ENCODE measurements at regions not wholly inside any gene's neighbourhood (a gene's known extent, or its start where the extent isn't known, plus 50 kb on each side); places are given as distances from the start of the nearest gene placed in this dataset.

DNA sequence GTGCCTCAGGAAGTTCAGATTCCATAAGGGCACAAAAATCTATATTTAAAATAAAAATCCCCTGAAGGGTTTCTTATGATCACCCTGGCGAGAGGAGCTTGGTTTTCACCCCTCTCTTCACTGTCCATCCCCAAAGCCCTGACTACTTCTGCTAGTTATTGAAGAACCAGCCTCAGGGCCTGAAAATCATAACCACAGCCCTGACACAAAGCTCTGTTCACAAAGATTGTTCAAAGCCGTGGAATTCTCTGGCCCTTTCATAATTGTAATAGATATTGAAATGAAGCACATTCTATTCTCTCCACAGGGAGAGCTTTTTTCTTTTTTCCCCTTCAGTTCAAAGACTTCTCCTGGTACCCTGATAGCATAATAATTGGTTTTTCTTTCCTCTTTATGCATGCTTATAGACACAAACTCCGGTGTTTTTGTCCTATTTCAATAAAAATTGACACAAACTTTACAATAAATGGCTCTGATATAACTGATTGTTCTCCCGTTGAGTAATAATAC is 343.8 kb downstream of the CAAP1 start:
- DNase-seq (ENCODE audit: insufficient read length, low spot score) (no peak), FAIRE-seq (no peak)
- TF ChIP-seq POLR2A (IDR thresholded peaks at IDR 0.05; ENCODE audit: low read depth, low read length) = no peak

DNA sequence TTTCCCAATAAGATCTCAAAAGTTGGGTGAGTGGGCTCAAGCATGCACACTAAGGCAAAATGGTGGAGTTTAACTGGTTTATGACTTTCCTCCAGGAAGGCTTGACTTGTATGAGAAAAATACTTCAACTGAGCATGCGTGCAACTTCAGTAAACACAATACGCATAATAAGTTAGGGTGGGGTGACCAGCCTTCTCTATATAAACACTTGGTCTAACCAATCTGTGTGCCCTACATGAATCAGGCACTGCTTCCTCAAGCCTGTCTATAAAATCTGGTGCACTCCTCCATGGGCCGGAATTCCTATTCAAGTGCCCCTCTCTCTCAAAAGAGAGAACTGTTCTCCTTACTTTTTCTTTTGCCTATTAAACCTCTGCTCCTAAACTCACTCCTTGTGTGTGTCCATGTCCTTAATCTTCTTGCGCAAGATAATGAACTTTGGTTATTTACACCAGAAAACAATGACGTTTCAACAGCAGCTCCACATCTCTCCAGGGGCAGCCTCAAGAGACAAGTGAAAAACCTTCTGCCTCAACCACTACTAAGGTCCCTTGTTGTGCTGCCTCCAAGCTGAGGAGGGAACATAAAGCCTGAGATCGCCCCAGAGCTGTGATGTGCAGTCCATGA is 352.6 kb downstream of the CAAP1 start:
- DNase-seq (ENCODE audit: insufficient read length, low spot score) (no peak), FAIRE-seq (no peak)
- no peak for TF ChIP-seq POLR2A (IDR thresholded peaks at IDR 0.05; ENCODE audit: low read depth, low read length)

- FAIRE-seq = no peak
- TF ChIP-seq POLR2A (IDR thresholded peaks at IDR 0.05; ENCODE audit: low read depth, low read length) = no peak
- no peak for DNase-seq (ENCODE audit: insufficient read length, low spot score)
These were observed 355.4 kb downstream of the CAAP1 start for GRCh38 chr9:26537211-26537610.

DNA sequence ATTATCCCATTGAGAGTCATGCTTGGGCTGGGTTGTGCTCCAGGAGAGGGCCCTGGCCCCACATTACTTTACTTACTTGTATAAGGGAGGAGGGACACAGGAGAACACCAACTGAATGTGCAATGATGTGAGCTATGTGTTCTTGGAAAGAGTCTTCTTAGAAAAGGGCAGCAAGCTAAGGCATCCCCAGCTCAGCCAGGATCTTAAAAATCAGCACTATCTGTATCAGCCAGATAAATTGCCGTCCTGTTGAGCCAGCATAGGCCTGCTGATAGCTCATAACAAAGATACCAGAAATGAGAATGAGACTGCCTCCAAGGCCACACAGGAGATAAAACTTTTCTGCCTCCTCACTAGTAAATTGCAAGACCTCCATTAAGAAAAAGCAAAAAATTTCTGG is 357.5 kb downstream of the CAAP1 start:
- no peak for DNase-seq (ENCODE audit: insufficient read length, low spot score)
- FAIRE-seq = no peak
- TF ChIP-seq POLR2A (IDR thresholded peaks at IDR 0.05; ENCODE audit: low read depth, low read length) = no peak

GRCh38 chr9:26530841-26531240 is 361.8 kb downstream of the CAAP1 start:
- DNase-seq (ENCODE audit: insufficient read length, low spot score) = no peak
- FAIRE-seq = no peak
- no peak for TF ChIP-seq POLR2A (IDR thresholded peaks at IDR 0.05; ENCODE audit: low read depth, low read length)

GRCh38 chr9:26527931-26528330 is 364.7 kb downstream of the CAAP1 start:
- FAIRE-seq = no peak
- TF ChIP-seq POLR2A (IDR thresholded peaks at IDR 0.05; ENCODE audit: low read depth, low read length) = no peak
- DNase-seq (ENCODE audit: insufficient read length, low spot score) = no peak

GRCh38 chr9:26524267-26524666 is 368.3 kb downstream of the CAAP1 start:
- FAIRE-seq (no peak), DNase-seq (ENCODE audit: insufficient read length, low spot score) (no peak)
- TF ChIP-seq POLR2A (IDR thresholded peaks at IDR 0.05; ENCODE audit: low read depth, low read length) = no peak

GRCh38 chr9:26523577-26523976 is 369.0 kb downstream of the CAAP1 start:
- DNase-seq (ENCODE audit: insufficient read length, low spot score) (no peak), FAIRE-seq (no peak)
- no peak for TF ChIP-seq POLR2A (IDR thresholded peaks at IDR 0.05; ENCODE audit: low read depth, low read length)

DNA sequence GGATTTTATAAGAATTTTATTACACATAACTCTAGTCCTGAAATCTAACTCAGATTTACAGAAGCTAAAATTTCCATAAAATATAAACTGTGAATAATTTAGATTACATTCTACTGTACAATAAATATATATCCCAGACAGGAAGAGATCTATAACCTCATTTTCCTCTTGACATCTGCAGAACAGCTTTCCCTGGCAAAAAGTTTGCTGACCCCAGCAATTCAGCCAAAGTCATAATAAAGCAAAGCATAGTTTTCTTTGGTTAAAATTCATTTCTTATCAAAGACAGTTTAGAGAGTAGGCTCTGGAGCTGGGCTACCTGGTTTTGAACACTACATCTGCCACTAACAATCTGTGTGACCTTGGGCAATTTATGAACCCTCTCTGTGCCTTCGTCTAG is 372.5 kb downstream of the CAAP1 start:
- no peak for FAIRE-seq
- no peak for DNase-seq (ENCODE audit: insufficient read length, low spot score)
- no peak for TF ChIP-seq POLR2A (IDR thresholded peaks at IDR 0.05; ENCODE audit: low read depth, low read length)

DNA sequence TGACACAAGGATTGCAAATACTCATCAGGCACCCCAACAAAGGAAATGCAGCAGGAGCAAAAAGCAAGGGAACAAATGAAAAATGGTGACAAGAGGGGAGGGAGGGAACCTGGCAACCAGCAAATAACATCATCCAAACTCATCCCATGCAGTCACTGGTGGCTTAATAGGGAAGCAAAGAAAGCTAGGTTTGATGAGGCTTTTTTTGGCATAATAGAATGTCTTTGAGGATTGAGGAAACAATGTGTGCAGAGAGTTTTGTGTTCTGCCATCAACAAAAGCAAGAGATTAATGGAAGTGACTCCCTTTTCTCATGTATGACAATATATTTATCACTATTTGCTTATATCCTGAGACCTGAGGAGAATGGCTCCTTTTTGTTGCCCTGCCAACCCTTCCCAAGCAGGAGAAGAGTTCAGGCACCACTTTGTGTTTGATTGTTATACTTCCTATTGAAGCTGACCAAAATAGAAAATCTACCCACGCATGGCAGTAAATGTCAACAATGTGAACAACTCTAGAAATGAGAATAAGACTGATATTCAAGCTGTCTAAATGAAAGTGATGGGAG is 375.7 kb downstream of the CAAP1 start:
- no peak for TF ChIP-seq POLR2A (IDR thresholded peaks at IDR 0.05; ENCODE audit: low read depth, low read length)
- DNase-seq (ENCODE audit: insufficient read length, low spot score) = no peak
- FAIRE-seq = no peak

DNA sequence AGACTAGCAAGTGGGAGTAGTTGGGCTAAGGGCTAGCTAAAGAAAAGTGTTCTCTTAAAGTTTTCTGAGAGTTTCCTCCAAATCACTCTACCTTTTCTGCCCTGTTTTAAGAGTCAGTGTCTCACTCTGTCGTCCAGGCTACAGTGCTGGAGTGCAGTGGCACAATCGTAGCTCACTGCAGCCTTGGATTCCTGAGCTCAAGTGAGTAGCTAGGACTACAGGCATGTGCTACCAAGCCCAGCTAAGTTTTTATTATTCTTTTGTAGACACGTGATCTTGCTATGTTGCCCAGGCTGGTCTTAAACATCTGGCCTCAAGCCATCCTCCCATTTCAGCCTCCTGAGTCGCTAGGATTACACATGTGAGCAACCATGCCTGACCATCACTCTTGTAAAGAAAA is 378.9 kb downstream of the CAAP1 start:
- FAIRE-seq (no peak), DNase-seq (ENCODE audit: insufficient read length, low spot score) (no peak)
- TF ChIP-seq POLR2A (IDR thresholded peaks at IDR 0.05; ENCODE audit: low read depth, low read length) = no peak

DNA sequence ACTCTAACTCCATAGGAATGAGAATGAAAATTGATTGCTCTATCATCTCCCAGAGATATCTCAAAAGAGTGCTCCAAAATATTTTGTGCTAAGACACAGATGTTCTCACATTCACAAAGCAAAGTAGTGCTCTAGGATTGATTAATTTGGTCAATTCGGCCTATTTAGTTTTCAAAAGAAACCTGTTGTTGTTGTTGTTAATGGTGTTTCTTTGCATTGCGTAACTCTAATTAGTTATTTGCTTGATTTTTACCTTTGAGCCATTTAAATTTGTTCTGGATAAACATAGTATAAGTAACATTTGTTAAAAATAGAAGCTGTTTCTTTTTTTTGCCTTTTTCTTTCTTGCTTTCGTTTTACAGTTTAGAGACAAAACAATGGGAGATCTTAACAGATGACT is 382.5 kb downstream of the CAAP1 start:
- FAIRE-seq = no peak
- no peak for DNase-seq (ENCODE audit: insufficient read length, low spot score)

DNA sequence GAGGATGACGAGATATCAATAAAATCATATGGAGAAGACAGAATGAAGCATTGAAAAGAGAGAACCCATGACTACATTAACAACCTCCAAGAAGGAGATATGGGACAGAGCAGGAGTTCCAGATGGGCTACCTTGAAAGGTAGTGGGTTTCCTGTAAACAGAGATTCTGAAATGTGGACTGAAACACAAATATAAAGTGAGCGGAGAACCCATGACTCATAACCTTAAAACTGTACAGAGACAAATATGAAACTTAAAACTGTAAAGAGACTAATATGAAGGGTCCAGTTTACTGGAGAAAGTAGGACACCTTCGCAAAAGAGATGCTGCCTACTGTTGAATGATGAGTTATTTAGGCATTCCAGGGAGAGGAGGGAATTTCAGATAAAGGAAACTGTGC is 383.7 kb downstream of the CAAP1 start:
- TF ChIP-seq POLR2A (IDR thresholded peaks at IDR 0.05; ENCODE audit: low read depth, low read length) = no peak
- DNase-seq (ENCODE audit: insufficient read length, low spot score) = no peak
- FAIRE-seq = no peak

More for the DNA sequence above, 382.5 kb downstream of the CAAP1 start:
- TF ChIP-seq POLR2A (IDR thresholded peaks at IDR 0.05; ENCODE audit: low read depth, low read length) = no peak

GRCh38 chr9:26504057-26504456 is 388.5 kb downstream of the CAAP1 start:
- no peak for TF ChIP-seq POLR2A (IDR thresholded peaks at IDR 0.05; ENCODE audit: low read depth, low read length)
- DNase-seq (ENCODE audit: insufficient read length, low spot score) (no peak), FAIRE-seq (no peak)

DNA sequence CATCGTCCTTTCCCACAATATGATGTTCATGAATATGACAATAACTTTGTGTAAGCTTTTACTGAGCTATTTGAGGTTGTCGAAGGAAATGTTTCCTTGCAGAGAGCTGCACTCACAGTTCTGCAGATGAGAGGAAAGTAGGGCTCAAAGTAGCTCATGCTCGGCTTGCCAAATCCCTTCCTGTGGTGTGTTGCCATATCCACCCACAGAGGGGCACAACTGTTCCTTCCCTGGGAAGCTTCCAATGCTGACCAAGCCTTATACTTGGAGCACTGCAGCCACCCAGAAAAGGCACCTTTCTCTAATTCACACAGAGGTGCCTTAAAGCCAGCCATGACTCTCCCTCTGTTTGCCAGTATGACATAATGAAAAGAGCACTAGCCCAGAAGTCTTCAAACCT is 390.3 kb downstream of the CAAP1 start:
- FAIRE-seq (peak; percentile 6), DNase-seq (ENCODE audit: insufficient read length, low spot score) (peak; percentile 4)
- no peak for TF ChIP-seq POLR2A (IDR thresholded peaks at IDR 0.05; ENCODE audit: low read depth, low read length)
